Activated naive CD8-positive, alpha-beta T cell treated with anti-CD3 and anti-CD28 coated beads, Interleukin-2, amount 10 ng/mL, durations not matched to agents 7 days and 5 days (primary cell): ENCODE measurements at regions not wholly inside any gene's neighbourhood (a gene's known extent, or its start where the extent isn't known, plus 50 kb on each side); places are given as distances from the start of the nearest gene placed in this dataset.

Experiments
- ATAC-seq: fragments of 150-1000 bp; cut with Tn5 transposase; one replicate; pipeline ENCODE4 v1.10.0; 2021; ENCODE audit warnings: low read depth, moderate library complexity
- POLR2A ChIA-PET: fragments of 350-600 bp; sonication (Branson Sonifier 250); formaldehyde crosslinking; loops from one replicate; lab custom pipeline; 2021; ENCODE audit warnings: antibody characterized with exemption; lab: Charles Lee
- DNase-seq: peaks from one replicate; pipeline ENCODE4 v3.0.0; 2021
- H3K27ac Mint-ChIP-seq: one replicate; pipeline ENCODE4 v1.8.0; 2022; ENCODE audit warnings: mild to moderate bottlenecking, mixed read lengths
- H3K27me3 Mint-ChIP-seq: one replicate; pipeline ENCODE4 v1.8.0; 2022; ENCODE audit warnings: mild to moderate bottlenecking, moderate library complexity, mixed read lengths
- H3K36me3 Mint-ChIP-seq: one replicate; pipeline ENCODE4 v1.8.0; 2021; ENCODE audit warnings: mild to moderate bottlenecking, mixed read lengths
- H3K4me1 Mint-ChIP-seq: one replicate; pipeline ENCODE4 v1.8.0; 2021; ENCODE audit warnings: mixed read lengths
- H3K4me3 Mint-ChIP-seq: one replicate; pipeline ENCODE4 v1.8.0; 2022; ENCODE audit warnings: mild to moderate bottlenecking, moderate library complexity, mixed read lengths
- H3K9me3 Mint-ChIP-seq: one replicate; pipeline ENCODE4 v1.8.0; 2021; ENCODE audit warnings: mixed read lengths

DNA sequence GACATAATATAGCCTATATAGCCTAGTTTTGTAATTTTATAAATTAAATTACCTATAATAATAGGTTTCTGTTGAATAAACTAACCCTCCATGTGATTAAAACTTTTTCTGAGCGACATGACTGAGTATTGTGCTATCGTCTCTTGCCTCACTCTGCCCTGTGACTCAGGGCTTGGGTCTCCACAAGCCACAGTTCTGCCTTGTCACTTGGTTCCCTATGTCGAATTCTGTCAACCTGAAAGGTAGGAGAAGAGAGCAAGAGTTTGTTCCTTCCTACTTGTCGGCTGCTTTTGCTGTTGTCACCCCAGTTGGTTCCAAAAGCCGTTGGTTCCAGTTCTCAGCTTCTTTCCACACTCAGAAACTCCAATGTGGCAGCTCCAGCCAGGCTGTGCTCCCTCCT lies 285.9 kb downstream of the PSAT1 start:
- Mint-ChIP-seq H3K9me3 (peaks cover 1% of the 10 kb centered on the region), H3K4me3 (no peak overlapping the region), H3K36me3 (no peaks in the 10 kb centered on the region), H3K27me3 (peaks cover 5% of the 10 kb centered on the region), H3K4me1 (no peaks in the 10 kb centered on the region), H3K27ac (no peak overlapping the region)
- ATAC-seq (no peak), DNase-seq (no peak)
- POLR2A ChIA-PET: no interaction called here

GRCh38 chr9:78584589-78584988 lies 287.7 kb downstream of the PSAT1 start:
- POLR2A ChIA-PET: no interaction called here
- no peak overlapping the region for H3K27ac Mint-ChIP-seq
- no peak for ATAC-seq
- H3K36me3 Mint-ChIP-seq: no peaks in the 10 kb centered on the region
- H3K9me3 Mint-ChIP-seq: peaks cover 1% of the 10 kb centered on the region
- no peaks in the 10 kb centered on the region for H3K4me1 Mint-ChIP-seq
- no peak overlapping the region for H3K4me3 Mint-ChIP-seq
- DNase-seq: no peak
- peaks cover 5% of the 10 kb centered on the region for H3K27me3 Mint-ChIP-seq

DNA sequence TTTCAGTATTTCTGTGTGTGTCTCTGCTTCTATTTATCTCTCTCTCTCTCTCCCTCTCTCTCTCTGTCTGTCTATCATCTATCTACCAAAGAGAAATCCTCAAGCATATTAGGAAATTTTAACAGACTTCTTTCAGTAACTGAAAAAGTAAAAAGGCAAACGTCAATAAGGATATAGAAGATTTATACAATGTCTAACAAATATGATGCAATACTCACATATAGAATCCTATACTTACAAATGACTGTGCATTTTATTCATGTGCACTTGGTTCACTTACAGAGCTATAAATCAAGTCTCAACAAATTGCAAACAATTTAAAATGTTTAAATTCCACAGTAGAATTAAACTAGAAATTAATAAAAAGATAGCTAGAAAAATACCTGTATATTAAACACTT lies 289.0 kb downstream of the PSAT1 start:
- no peak overlapping the region for H3K4me3 Mint-ChIP-seq
- ATAC-seq (no peak), DNase-seq (no peak)
- H3K27ac Mint-ChIP-seq: no peak overlapping the region
- H3K36me3 Mint-ChIP-seq: no peaks in the 10 kb centered on the region
- peaks cover 1% of the 10 kb centered on the region for H3K9me3 Mint-ChIP-seq
- H3K27me3 Mint-ChIP-seq: peaks cover 5% of the 10 kb centered on the region
- POLR2A ChIA-PET: no interaction called here
- peaks cover 1% of the 10 kb centered on the region for H3K4me1 Mint-ChIP-seq

GRCh38 chr9:78590068-78590467 lies 293.1 kb downstream of the PSAT1 start:
- H3K9me3 Mint-ChIP-seq: no peaks in the 10 kb centered on the region
- H3K4me1 Mint-ChIP-seq: peaks cover 7% of the 10 kb centered on the region
- H3K27ac Mint-ChIP-seq: no peak overlapping the region
- DNase-seq (no peak), ATAC-seq (no peak)
- peaks cover 3% of the 10 kb centered on the region for H3K27me3 Mint-ChIP-seq
- POLR2A ChIA-PET: no interaction called here
- H3K4me3 Mint-ChIP-seq: no peak overlapping the region
- H3K36me3 Mint-ChIP-seq: no peaks in the 10 kb centered on the region

DNA sequence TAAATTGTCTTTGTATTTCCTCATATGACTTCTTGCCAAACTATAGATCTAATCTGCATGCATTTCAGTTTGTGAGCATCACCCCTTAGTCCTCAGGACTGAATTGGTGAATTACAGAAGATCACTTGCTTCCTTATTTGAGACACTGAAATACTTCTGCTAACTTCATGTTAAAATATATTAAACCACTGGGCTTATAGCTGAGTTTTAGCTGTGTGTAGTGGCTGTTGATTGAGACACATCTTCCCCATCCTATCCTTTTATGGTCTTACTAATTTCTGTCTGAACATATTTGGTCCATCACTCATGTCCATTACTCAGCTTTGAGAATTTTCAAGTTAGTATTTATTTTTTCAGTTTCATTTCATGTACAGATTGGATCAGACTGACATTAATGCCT lies 295.9 kb downstream of the PSAT1 start:
- Mint-ChIP-seq H3K27me3 (peaks cover 3% of the 10 kb centered on the region), H3K9me3 (no peaks in the 10 kb centered on the region), H3K27ac (no peak overlapping the region), H3K4me3 (no peak overlapping the region), H3K4me1 (peaks cover 7% of the 10 kb centered on the region), H3K36me3 (no peaks in the 10 kb centered on the region)
- DNase-seq (no peak), ATAC-seq (no peak)
- POLR2A ChIA-PET: no interaction called here

GRCh38 chr9:78595200-78595945 lies 298.4 kb downstream of the PSAT1 start:
- H3K4me3 Mint-ChIP-seq: no peak overlapping the region
- H3K27me3 Mint-ChIP-seq: peaks cover 3% of the 10 kb centered on the region
- ATAC-seq: no peak
- POLR2A ChIA-PET: no interaction called here
- no peak for DNase-seq
- no peak overlapping the region for H3K27ac Mint-ChIP-seq
- no peaks in the 10 kb centered on the region for H3K9me3 Mint-ChIP-seq
- H3K4me1 Mint-ChIP-seq: peaks cover 7% of the 10 kb centered on the region
- H3K36me3 Mint-ChIP-seq: no peaks in the 10 kb centered on the region

- Mint-ChIP-seq H3K4me1 (peaks cover 6% of the 10 kb centered on the region), H3K4me3 (no peak overlapping the region), H3K27me3 (peaks cover 3% of the 10 kb centered on the region), H3K27ac (no peak overlapping the region), H3K36me3 (no peaks in the 10 kb centered on the region), H3K9me3 (no peaks in the 10 kb centered on the region)
- POLR2A ChIA-PET: no interaction called here
- DNase-seq (no peak), ATAC-seq (no peak)
These were observed 299.4 kb downstream of the PSAT1 start for GRCh38 chr9:78596346-78596745.

DNA sequence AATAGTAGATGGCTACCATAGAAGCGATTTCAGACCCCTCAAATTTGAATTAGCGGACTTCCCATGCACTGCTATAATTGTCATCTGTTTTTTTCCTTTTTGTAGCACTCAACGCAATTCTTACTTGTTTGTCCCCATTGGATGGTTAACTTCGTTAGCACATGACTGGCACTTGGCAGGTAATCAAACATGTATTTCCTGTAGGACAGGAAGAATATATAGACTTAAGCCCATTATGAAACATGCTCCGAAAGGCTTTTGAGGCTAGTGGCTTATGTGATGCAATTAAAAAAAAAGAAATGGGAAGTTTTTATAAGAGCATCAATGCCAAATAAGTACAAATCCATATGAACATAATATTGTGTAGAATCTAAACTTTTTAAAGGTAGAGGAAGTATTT lies 301.2 kb downstream of the PSAT1 start:
- POLR2A ChIA-PET: no interaction called here
- Mint-ChIP-seq H3K36me3 (no peaks in the 10 kb centered on the region), H3K4me1 (no peaks in the 10 kb centered on the region), H3K4me3 (no peak overlapping the region), H3K9me3 (no peaks in the 10 kb centered on the region), H3K27me3 (peaks cover 3% of the 10 kb centered on the region), H3K27ac (no peak overlapping the region)
- ATAC-seq (no peak), DNase-seq (no peak)

DNA sequence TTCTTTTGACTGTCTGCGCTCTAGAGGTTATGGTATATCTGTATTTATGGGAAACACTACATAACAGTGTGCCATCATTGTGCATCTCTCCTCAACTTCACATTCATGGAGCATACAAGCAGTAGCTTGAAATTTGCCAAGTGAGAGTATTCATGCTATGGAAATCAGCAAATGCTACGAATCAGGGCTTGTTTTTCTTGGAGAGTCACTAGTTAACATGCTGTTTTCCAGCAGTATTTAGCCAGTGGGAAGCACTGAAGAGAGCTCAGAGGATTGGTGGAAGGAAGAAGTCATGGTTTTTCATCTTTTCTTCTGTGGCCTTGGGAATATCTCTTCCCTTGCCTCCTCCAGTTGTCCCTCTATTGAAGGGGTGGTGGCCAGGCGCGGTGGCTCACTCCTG lies 303.0 kb downstream of the PSAT1 start:
- H3K4me3 Mint-ChIP-seq: no peak overlapping the region
- POLR2A ChIA-PET: no interaction called here
- DNase-seq: no peak
- no peaks in the 10 kb centered on the region for H3K36me3 Mint-ChIP-seq
- H3K27ac Mint-ChIP-seq: no peak overlapping the region
- H3K9me3 Mint-ChIP-seq: no peaks in the 10 kb centered on the region
- no peak for ATAC-seq
- no peaks in the 10 kb centered on the region for H3K4me1 Mint-ChIP-seq
- peaks cover 3% of the 10 kb centered on the region for H3K27me3 Mint-ChIP-seq

- ATAC-seq (no peak), DNase-seq (no peak)
- peaks cover 3% of the 10 kb centered on the region for H3K27me3 Mint-ChIP-seq
- H3K4me1 Mint-ChIP-seq: no peaks in the 10 kb centered on the region
- no peak overlapping the region for H3K4me3 Mint-ChIP-seq
- no peaks in the 10 kb centered on the region for H3K36me3 Mint-ChIP-seq
- no peaks in the 10 kb centered on the region for H3K9me3 Mint-ChIP-seq
- POLR2A ChIA-PET: interaction anchor here (0.6 kb wide), 1 partner anchor 9 kb away, joined by 3 read pairs; no protein-coding TSS in a partner anchor
- no peak overlapping the region for H3K27ac Mint-ChIP-seq
These were observed 305.1 kb downstream of the PSAT1 start for GRCh38 chr9:78601957-78602565.

- no peak for DNase-seq
- H3K4me3 Mint-ChIP-seq: no peak overlapping the region
- peaks cover 5% of the 10 kb centered on the region for H3K27me3 Mint-ChIP-seq
- no peaks in the 10 kb centered on the region for H3K36me3 Mint-ChIP-seq
- H3K9me3 Mint-ChIP-seq: no peaks in the 10 kb centered on the region
- H3K4me1 Mint-ChIP-seq: no peaks in the 10 kb centered on the region
- no peak for ATAC-seq
- no peak overlapping the region for H3K27ac Mint-ChIP-seq
- POLR2A ChIA-PET: no interaction called here
These were observed 308.4 kb downstream of the PSAT1 start for GRCh38 chr9:78605041-78606000.

- H3K27me3 Mint-ChIP-seq: peaks cover 5% of the 10 kb centered on the region
- H3K27ac Mint-ChIP-seq: no peak overlapping the region
- H3K36me3 Mint-ChIP-seq: no peaks in the 10 kb centered on the region
- no peak for DNase-seq
- POLR2A ChIA-PET: no interaction called here
- no peaks in the 10 kb centered on the region for H3K9me3 Mint-ChIP-seq
- ATAC-seq: no peak
- H3K4me1 Mint-ChIP-seq: no peaks in the 10 kb centered on the region
- no peak overlapping the region for H3K4me3 Mint-ChIP-seq
These were observed 309.1 kb downstream of the PSAT1 start for GRCh38 chr9:78606001-78606379.

GRCh38 chr9:78607853-78608252 lies 310.9 kb downstream of the PSAT1 start:
- POLR2A ChIA-PET: no interaction called here
- no peaks in the 10 kb centered on the region for H3K9me3 Mint-ChIP-seq

More at GRCh38 chr9:78607853-78608252, 310.9 kb downstream of the PSAT1 start:
- Mint-ChIP-seq H3K27ac (no peak overlapping the region), H3K27me3 (peaks cover 5% of the 10 kb centered on the region), H3K4me3 (no peak overlapping the region), H3K4me1 (no peaks in the 10 kb centered on the region), H3K36me3 (no peaks in the 10 kb centered on the region)
- DNase-seq (no peak), ATAC-seq (no peak)
